GM19452 (cell line): ENCODE measurements at regions not wholly inside any gene's neighbourhood (a gene's known extent, or its start where the extent isn't known, plus 50 kb on each side); places are given as distances from the start of the nearest gene placed in this dataset.
"Not testable (repeated sequence)": the region's sequence is repeated elsewhere in the genome, so short reads cannot be mapped to it uniquely, and the experiment has no call there.

Experiments used
- ATAC-seq: cut with Tn5 transposase; IDR thresholded peaks from one replicate; pipeline ENCODE4 v1.9.1; 2021; ENCODE audit not compliant: unreplicated experiment

DNA sequence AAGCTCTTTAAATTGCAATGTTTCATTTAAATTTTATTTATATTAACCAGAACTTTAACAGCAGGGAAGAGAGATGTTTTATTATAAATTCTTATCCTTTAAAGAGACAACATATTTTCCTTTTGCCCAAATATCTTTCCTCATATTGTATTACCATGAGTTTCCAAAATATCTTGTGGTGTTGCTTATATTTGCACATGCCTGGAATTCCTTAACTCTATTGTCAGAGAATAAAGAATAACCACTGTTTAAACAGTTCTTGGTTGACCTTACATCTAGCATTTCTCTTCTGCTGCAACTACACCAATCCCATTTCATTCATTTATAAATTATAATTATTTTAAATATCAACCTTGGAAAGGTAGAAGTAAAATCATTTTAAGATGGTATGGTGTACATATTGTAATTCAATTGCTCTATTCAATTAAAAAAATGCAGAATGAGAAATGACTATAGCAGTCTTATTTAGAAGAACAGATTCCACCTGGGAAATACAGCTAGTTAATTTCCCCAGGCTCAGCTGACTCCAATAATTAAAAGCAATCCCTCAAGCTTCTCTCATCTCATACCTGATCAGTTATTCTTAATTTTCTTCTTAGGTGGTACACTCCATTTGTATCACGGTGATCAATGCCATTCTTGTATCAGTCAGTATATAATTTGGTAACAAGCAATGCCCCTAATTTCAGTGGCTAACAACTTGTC, 923.3 kb downstream of the KCNA4 start:
- ATAC-seq, result no peak

- ATAC-seq, result no peak
These were observed 929.5 kb downstream of the KCNA4 start for GRCh38 chr11:29087200-29087812.

GRCh38 chr11:29075726-29076125, 941.1 kb downstream of the KCNA4 start:
- ATAC-seq, result no peak

DNA sequence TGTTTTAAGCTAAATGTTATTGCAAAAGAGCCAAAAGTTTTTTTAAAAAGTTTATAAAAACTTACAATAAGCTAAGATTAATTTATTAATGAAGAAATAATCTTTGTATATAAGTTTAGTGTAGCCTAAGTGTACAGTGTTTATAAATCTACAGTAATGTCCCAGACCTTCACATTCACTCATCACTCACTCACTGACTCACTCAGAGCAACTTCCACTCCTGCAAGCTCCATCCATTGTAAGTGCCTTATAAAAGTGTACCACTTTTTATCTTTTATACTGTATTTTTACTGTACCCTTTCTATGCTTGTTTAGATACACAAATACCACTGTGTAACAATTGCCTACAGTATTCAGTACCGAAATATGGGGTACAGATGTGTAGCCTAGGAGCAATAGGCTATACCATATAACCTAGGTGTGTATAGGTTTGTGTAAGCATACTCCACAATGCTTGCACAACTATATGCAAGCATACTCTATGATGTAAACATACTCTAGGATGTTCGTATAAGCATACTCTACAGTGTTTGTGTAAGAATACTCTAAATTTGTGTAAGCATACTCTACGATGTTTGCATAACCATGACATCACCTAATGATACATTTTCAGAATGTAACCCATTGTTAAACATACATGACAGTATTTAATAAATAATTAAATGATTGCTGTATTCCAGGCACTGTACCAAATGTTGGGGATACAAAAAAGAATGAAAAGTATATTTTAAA, 953.0 kb downstream of the KCNA4 start:
- no peak for ATAC-seq

GRCh38 chr11:29061452-29061851, 953.3 kb downstream of the METTL15 start:
- ATAC-seq, result no peak

GRCh38 chr11:29056487-29056886, 948.3 kb downstream of the METTL15 start:
- ATAC-seq, result not testable (repeated sequence)

DNA sequence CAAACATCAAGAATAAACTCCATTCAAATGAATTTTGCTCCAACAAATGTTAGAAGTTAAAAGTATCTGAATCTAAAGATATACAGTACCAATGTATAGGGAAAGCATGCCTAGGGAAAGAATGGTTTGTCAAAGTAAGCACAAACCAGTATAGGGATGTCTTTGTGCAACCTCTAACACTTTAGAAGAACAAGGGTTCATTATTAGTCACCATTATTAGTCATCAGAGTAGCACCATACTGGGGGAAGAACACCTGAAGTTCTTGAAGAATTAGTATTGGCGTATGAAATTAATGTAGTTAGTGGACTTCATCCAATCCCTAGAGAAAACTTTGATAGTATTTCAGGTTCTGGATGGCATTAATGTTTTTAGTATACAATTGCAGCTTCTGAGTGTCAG, 943.7 kb downstream of the METTL15 start:
- ATAC-seq, result no peak

GRCh38 chr11:29050962-29051361, 942.8 kb downstream of the METTL15 start:
- not testable (repeated sequence) for ATAC-seq

GRCh38 chr11:29040489-29040888, 932.3 kb downstream of the METTL15 start:
- no peak for ATAC-seq

DNA sequence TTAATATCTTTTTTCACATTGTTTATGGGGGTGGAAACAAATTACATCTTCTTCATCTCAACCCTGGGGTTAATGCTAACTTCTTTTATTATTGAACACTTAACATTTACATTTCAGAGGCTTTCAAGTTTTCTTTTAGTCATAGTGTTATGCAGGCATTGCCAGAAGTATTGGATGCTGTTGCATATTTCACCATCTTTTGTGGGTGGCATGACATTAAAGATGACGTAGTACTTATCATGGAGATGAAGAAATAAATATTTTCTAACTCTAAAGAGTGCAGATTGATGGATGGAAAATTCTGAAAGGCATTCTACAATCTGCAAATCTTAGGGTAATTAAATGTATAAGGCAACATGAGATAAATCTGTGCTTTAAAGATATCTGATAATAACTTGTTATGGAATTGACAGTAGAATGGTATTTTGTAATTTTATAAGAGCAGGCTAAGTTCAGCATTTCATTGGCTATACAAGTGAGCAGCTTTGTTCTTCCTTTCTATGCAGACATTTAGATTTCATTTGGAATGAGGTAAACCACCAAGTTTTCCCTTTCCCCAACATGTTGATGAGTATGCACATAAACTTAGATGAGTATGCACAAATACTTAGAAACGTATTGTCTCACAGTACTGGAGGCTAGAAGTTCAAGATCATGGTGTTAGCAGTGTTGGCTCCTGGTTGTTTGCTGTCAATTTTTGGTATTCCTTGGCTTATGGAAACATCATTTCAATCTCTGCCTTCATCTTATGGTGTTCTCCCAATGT, 924.4 kb downstream of the METTL15 start:
- ATAC-seq, result no peak

- ATAC-seq, result no peak
These were observed 921.3 kb downstream of the METTL15 start for GRCh38 chr11:29029452-29029851.

DNA sequence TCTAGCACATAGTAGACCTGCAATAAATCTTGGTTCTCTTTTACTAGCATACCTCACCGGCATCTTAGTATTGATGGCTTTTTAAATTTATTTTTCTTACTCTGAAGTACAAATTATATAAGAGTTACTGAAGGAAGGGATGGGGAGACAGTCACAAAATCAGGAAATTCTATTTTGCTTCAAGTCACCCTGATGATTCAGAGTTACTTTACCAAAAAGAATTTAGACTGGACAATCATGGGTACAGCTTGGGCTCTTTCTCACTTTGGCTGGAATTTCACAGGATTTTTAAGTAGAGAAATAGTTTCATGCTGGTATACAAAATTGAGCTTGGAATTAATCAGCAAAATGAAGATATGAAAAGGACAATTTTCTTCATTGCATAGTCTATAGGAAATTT, 919.2 kb downstream of the METTL15 start:
- ATAC-seq, result no peak

- ATAC-seq, result no peak
These were observed 918.1 kb downstream of the METTL15 start for GRCh38 chr11:29026286-29026685.

GRCh38 chr11:29025001-29025400, 916.8 kb downstream of the METTL15 start:
- no peak for ATAC-seq

DNA sequence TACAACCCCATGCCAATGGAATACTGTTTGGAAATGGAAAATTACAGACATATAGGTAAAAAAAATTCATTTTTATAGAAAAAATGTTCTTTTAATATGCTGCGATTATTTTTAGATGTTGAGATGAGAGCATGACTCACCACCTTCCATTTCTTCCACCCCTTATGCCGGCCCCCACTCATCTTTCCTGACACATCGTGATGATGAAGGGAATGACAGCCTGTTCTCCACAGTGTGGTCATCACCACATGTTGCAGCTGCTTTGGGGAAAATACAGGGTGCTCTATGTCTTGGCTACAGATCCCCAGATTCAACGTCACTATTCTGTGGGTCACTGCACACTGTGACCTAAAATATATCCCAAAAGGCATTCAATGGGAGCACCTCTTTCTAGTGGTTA, 916.2 kb downstream of the METTL15 start:
- no peak for ATAC-seq

DNA sequence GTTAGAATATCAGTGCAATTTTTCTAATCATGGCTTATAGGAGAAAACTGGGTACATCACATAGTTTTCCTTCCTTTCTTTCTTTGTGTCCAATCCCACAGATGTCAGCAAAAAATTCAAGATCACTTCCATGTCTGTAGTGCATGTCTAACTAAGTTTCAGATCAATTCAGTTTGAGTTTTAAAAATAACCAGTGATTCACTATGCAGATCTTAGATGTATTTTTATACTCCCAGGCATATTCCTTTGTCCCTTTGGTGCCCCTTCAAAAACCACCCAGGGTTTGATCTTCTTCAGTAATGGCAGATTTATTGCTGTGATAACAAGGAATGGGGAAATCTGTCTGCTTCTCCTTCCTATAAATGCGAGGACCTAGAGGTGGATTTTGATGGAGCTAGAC, 915.6 kb downstream of the METTL15 start:
- ATAC-seq, result no peak

- no peak for ATAC-seq
These were observed 914.5 kb downstream of the METTL15 start for GRCh38 chr11:29022676-29023075.

GRCh38 chr11:29019960-29020683, 911.9 kb downstream of the METTL15 start:
- ATAC-seq, result no peak

- no peak for ATAC-seq
These were observed 910.4 kb downstream of the METTL15 start for GRCh38 chr11:29018631-29019030.

DNA sequence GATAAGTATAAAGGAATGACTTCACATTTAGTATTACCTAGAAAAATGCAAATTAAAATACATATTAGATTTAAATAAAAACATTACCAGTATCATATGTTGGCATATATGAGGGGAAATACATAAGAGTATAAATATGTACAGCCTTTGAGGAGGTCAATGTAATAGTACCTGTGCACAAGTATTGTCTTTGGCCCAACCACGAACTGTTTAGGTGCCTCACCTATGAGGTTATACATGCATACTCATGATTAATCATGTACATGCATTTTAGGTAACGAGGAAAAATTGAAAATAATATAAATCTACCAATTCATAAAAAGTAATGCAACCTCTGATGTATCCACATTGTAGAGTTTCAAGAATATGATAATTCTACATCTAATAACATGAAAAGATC, 909.8 kb downstream of the METTL15 start:
- ATAC-seq, result no peak

GRCh38 chr11:29012507-29012906, 904.3 kb downstream of the METTL15 start:
- ATAC-seq, result no peak
